Fibroblast of the aortic adventitia (primary cell): ENCODE measurements at regions not wholly inside any gene's neighbourhood (a gene's known extent, or its start where the extent isn't known, plus 50 kb on each side); places are given as distances from the start of the nearest gene placed in this dataset.

ENCODE experiments used
- DNase-seq: peaks from one replicate; pipeline ENCODE4 v3.0.0-alpha.2; 2010; ENCODE audit warnings: low read depth
- H3K4me3 ChIP-seq: 2 replicates; pipeline ENCODE4 v1.5.1; 2011; ENCODE audit warnings: low read depth, mild to moderate bottlenecking, control low read depth, low read length, moderate library complexity
- TF ChIP-seq, protein P1 (sequence below): IDR thresholded peaks from 2 replicates; pipeline ENCODE4 v1.5.1; 2011; ENCODE audit warnings: mild to moderate bottlenecking, low read length, control low read depth, inconsistent platforms; ENCODE audit not compliant: insufficient read depth

- TF ChIP-seq, protein P1, sequence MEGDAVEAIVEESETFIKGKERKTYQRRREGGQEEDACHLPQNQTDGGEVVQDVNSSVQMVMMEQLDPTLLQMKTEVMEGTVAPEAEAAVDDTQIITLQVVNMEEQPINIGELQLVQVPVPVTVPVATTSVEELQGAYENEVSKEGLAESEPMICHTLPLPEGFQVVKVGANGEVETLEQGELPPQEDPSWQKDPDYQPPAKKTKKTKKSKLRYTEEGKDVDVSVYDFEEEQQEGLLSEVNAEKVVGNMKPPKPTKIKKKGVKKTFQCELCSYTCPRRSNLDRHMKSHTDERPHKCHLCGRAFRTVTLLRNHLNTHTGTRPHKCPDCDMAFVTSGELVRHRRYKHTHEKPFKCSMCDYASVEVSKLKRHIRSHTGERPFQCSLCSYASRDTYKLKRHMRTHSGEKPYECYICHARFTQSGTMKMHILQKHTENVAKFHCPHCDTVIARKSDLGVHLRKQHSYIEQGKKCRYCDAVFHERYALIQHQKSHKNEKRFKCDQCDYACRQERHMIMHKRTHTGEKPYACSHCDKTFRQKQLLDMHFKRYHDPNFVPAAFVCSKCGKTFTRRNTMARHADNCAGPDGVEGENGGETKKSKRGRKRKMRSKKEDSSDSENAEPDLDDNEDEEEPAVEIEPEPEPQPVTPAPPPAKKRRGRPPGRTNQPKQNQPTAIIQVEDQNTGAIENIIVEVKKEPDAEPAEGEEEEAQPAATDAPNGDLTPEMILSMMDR, result no peak
- no peak for DNase-seq
- no peak overlapping the region for H3K4me3 ChIP-seq
These were observed 56.3 kb upstream of the TMEM18 start for GRCh38 chr2:733495-733894.

DNA sequence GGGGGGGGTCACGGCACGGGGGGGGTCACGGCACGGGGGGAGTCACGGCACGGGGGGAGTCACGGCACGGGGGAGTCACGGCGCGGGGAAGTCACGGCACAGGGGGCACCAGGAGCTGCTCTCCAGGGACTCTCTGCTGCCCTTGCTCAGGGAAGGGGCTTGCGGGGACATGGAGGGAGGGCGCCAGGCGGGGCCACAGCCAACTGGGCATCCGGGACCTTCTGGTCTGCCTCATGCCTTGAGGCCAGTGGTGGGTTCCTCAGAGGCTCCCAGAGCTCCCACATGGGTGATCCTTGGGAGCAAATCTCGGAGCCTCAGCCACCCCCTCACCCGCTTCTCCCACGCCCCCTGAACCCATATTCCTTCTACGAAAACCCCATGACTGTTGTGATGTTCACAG lies 55.8 kb upstream of the TMEM18 start:
- no peak overlapping the region for H3K4me3 ChIP-seq
- TF ChIP-seq, protein P1, result no peak
- DNase-seq, result no peak

- H3K4me3 ChIP-seq, result no peak overlapping the region
- no peak for DNase-seq
- TF ChIP-seq, protein P1, result no peak
These were observed 54.5 kb upstream of the TMEM18 start for GRCh38 chr2:731711-732110.

DNA sequence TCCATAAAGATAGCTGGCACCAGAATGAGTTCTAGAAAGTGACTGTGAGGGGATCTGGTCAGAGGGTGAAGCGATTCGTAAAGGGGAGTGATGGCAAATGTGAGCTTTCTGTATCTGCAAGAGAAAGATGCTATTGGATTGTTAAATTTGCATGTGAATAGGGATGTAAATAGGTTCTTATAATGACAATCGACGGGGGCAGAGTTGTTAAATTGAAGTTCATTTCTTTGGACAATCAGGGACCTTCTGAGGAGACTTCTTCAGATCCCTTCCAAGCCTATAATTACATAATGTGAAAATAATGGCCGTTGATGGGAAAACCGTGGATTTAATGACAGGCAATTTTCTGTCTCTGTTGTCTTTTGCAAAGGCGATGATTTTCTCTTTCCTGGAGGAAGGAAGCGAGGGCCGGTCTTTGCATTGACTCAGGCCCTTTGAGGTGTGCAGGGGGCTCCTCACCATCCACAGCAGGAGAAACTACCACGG lies 52.2 kb upstream of the TMEM18 start:
- DNase-seq, result no peak
- TF ChIP-seq, protein P1, result no peak
- no peak overlapping the region for H3K4me3 ChIP-seq

GRCh38 chr2:728165-728564 lies 51.0 kb upstream of the TMEM18 start:
- no peak overlapping the region for H3K4me3 ChIP-seq
- no peak for DNase-seq

GRCh38 chr2:727071-727470 lies 49.9 kb upstream of the TMEM18 start:
- TF ChIP-seq, protein P1, result no peak
- DNase-seq, result no peak

More at GRCh38 chr2:728165-728564, 51.0 kb upstream of the TMEM18 start:
- TF ChIP-seq, protein P1, result no peak

More at GRCh38 chr2:727071-727470, 49.9 kb upstream of the TMEM18 start:
- no peak overlapping the region for H3K4me3 ChIP-seq
